GM12878 (cell line): ENCODE measurements at regions not wholly inside any gene's neighbourhood (a gene's known extent, or its start where the extent isn't known, plus 50 kb on each side); places are given as distances from the start of the nearest gene placed in this dataset.

Source experiments
- CEBPB ChIP-seq, 2 experiments: fragments of 150-350 bp in 1 of 2; IDR thresholded peaks; 2 replicates each; pipeline ENCODE4 v1.6.1; 2012 to 2014; ENCODE audit warnings: low read depth in 2 of 2, low read length in 2 of 2, borderline replicate concordance in 1 of 2, inconsistent platforms in 1 of 2
- CHD4 ChIP-seq: fragments of 200-600 bp; sonication (generic); IDR thresholded peaks from 2 replicates; pipeline ENCODE4 v1.6.1; 2016; ENCODE audit warnings: mild to moderate bottlenecking
- FOXK2 ChIP-seq: fragments of 450-650 bp; IDR thresholded peaks from 2 replicates; pipeline ENCODE4 v1.6.1; 2017; ENCODE audit warnings: mild to moderate bottlenecking, moderate library complexity
- NFYA ChIP-seq: IDR thresholded peaks from 2 replicates; pipeline ENCODE4 v1.6.1; 2011; ENCODE audit warnings: low read depth, mild to moderate bottlenecking, low read length, improper control_type of control experiment, borderline replicate concordance
- POLR2A ChIP-seq: IDR thresholded peaks from 2 replicates; pipeline ENCODE4 v1.6.1; 2011; ENCODE audit warnings: low read depth, mild to moderate bottlenecking, low read length
- POLR2AphosphoS5 ChIP-seq: IDR thresholded peaks from 2 replicates; pipeline ENCODE4 v1.6.1; 2011; ENCODE audit warnings: mild to moderate bottlenecking, low read length, inconsistent platforms
- SRF ChIP-seq, 2 experiments: IDR thresholded peaks; 2 replicates each; pipeline ENCODE4 v1.6.1; 2011; ENCODE audit warnings: low read depth in 2 of 2, low read length in 2 of 2, mild to moderate bottlenecking in 1 of 2, moderate library complexity in 1 of 2
- SUZ12 ChIP-seq: fragments of 200-600 bp; sonication (generic); IDR thresholded peaks from one replicate; pipeline ENCODE4 v1.6.1; 2018; ENCODE audit warnings: antibody characterized with exemption, mild to moderate bottlenecking; ENCODE audit not compliant: unreplicated experiment
- ZNF274 ChIP-seq: IDR thresholded peaks from one replicate; pipeline ENCODE4 v1.8.0; 2011; ENCODE audit not compliant: insufficient read length, insufficient read depth
- ZNF384 ChIP-seq: IDR thresholded peaks from 2 replicates; pipeline ENCODE4 v1.6.1; 2012; ENCODE audit warnings: low read depth, mild to moderate bottlenecking, low read length, improper control_type of control experiment, borderline replicate concordance
- TF ChIP-seq, protein P1 (sequence below), 3 experiments: IDR thresholded peaks in 2 of 3; conservative IDR thresholded peaks in 1 of 3; 2 replicates each; pipeline ENCODE4 v1.5.1; 2011; ENCODE audit warnings: low read depth in 3 of 3, low read length in 3 of 3, mild to moderate bottlenecking in 3 of 3, control low read depth in 2 of 3, moderate library complexity in 2 of 3, inconsistent platforms in 1 of 3, mixed read lengths in 1 of 3; ENCODE audit not compliant: control insufficient read depth in 2 of 3, insufficient read depth in 1 of 3; ENCODE audit errors: extremely low read depth in 1 of 3
- TF ChIP-seq, protein P2 (sequence below): fragments of 450-650 bp; formaldehyde crosslinking; IDR thresholded peaks from 2 replicates; pipeline ENCODE4 v1.4.0; 2020; ENCODE audit warnings: mild to moderate bottlenecking, moderate library complexity
- TF ChIP-seq, protein P3 (sequence below): IDR thresholded peaks from 2 replicates; pipeline ENCODE4 v1.6.1; 2012; ENCODE audit warnings: low read depth, low read length, improper control_type of control experiment

DNA sequence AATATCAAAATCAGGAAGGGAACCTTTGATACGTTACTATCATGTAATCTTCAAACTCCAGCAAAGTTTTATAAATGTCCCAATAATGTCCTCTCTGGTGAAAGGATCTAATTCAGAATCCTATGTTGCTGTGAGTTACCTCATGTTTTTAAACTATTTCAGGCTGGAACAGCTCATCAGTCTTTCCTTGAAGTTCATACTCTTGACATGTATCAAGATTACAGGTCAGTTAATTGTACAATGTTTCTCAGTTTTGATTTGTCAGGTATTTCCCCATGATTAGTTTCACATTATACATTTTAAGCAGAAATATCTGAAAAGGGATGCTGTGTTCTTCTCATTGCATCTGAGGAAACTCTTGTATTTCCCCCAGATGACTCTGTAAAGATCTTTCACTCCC lies 136.5 kb upstream of the HS3ST1 start:
- TF ChIP-seq POLR2A (no peak), ZNF384 (no peak), SUZ12 (no peak), NFYA (no peak), ZNF274 (no peak), CHD4 (no peak), POLR2AphosphoS5 (no peak), SRF (IDR thresholded peaks at IDR 0.05; ENCODE audit: low read depth in 2 of 2, low read length in 2 of 2) (no peak), CEBPB (IDR thresholded peaks at IDR 0.05; ENCODE audit: borderline replicate concordance in 1 of 2, low read depth in 2 of 2, low read length in 2 of 2) (no peak), FOXK2 (no peak)
- TF ChIP-seq, protein P1, sequence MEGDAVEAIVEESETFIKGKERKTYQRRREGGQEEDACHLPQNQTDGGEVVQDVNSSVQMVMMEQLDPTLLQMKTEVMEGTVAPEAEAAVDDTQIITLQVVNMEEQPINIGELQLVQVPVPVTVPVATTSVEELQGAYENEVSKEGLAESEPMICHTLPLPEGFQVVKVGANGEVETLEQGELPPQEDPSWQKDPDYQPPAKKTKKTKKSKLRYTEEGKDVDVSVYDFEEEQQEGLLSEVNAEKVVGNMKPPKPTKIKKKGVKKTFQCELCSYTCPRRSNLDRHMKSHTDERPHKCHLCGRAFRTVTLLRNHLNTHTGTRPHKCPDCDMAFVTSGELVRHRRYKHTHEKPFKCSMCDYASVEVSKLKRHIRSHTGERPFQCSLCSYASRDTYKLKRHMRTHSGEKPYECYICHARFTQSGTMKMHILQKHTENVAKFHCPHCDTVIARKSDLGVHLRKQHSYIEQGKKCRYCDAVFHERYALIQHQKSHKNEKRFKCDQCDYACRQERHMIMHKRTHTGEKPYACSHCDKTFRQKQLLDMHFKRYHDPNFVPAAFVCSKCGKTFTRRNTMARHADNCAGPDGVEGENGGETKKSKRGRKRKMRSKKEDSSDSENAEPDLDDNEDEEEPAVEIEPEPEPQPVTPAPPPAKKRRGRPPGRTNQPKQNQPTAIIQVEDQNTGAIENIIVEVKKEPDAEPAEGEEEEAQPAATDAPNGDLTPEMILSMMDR (IDR thresholded peaks at IDR 0.05 in 2 of 3, conservative IDR thresholded peaks at IDR 0.05 in 1 of 3; ENCODE audit: control insufficient read depth in 2 of 3, extremely low read depth in 1 of 3, insufficient read depth in 1 of 3, low read depth in 3 of 3, low read length in 3 of 3) = no peak
- TF ChIP-seq, protein P2, sequence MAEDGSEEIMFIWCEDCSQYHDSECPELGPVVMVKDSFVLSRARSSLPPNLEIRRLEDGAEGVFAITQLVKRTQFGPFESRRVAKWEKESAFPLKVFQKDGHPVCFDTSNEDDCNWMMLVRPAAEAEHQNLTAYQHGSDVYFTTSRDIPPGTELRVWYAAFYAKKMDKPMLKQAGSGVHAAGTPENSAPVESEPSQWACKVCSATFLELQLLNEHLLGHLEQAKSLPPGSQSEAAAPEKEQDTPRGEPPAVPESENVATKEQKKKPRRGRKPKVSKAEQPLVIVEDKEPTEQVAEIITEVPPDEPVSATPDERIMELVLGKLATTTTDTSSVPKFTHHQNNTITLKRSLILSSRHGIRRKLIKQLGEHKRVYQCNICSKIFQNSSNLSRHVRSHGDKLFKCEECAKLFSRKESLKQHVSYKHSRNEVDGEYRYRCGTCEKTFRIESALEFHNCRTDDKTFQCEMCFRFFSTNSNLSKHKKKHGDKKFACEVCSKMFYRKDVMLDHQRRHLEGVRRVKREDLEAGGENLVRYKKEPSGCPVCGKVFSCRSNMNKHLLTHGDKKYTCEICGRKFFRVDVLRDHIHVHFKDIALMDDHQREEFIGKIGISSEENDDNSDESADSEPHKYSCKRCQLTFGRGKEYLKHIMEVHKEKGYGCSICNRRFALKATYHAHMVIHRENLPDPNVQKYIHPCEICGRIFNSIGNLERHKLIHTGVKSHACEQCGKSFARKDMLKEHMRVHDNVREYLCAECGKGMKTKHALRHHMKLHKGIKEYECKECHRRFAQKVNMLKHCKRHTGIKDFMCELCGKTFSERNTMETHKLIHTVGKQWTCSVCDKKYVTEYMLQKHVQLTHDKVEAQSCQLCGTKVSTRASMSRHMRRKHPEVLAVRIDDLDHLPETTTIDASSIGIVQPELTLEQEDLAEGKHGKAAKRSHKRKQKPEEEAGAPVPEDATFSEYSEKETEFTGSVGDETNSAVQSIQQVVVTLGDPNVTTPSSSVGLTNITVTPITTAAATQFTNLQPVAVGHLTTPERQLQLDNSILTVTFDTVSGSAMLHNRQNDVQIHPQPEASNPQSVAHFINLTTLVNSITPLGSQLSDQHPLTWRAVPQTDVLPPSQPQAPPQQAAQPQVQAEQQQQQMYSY (CRISPR knock-in tag) = no peak
- TF ChIP-seq, protein P3, sequence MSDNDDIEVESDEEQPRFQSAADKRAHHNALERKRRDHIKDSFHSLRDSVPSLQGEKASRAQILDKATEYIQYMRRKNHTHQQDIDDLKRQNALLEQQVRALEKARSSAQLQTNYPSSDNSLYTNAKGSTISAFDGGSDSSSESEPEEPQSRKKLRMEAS = no peak
